OCI-LY7 (cell line): ENCODE measurements at regions not wholly inside any gene's neighbourhood (a gene's known extent, or its start where the extent isn't known, plus 50 kb on each side); places are given as distances from the start of the nearest gene placed in this dataset.

ENCODE experiments used
- EZH2phosphoT487 ChIP-seq: fragments of 200-600 bp; sonication (generic); IDR thresholded peaks from 2 replicates; pipeline ENCODE4 v1.6.1; 2018; ENCODE audit warnings: low read depth, borderline replicate concordance, mild to moderate bottlenecking, mixed run types, antibody characterized with exemption, low read length, moderate library complexity, mixed read lengths
- TF ChIP-seq, protein P1 (sequence below): fragments of 200-600 bp; sonication (generic); conservative IDR thresholded peaks from 2 replicates; pipeline ENCODE4 v1.5.1; 2014; ENCODE audit warnings: mild to moderate bottlenecking, antibody characterized with exemption, low read length, moderate library complexity, mixed read lengths

DNA sequence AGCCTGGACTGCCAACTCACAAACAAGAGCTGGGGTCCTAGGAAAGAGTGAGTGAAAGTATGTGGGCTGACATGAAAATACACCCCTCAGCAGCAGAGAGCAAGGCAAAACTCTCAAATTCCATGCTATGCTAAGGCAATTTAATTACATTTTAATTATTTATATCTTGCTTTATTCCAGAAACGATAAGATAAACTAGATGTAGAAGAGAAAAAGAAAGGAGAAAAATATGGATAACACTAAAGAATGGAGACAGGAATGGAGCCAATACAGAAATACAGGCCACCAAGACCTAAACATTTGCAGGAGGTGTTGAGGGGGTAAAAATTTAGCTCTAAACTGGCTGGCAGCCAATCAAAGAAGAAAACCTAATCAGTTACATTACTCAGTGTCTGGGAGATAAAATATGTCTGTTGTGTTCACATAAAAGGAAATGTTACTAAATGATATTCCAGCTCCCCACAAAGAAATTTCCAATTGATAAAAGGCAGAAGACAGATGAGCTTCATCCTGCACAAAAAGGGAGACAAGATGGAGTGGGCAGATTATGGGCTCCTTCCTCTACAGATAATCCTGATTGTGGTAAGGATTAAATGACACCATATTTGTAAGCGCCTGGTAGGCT is 223.5 kb upstream of the BLID start:
- TF ChIP-seq, protein P1, sequence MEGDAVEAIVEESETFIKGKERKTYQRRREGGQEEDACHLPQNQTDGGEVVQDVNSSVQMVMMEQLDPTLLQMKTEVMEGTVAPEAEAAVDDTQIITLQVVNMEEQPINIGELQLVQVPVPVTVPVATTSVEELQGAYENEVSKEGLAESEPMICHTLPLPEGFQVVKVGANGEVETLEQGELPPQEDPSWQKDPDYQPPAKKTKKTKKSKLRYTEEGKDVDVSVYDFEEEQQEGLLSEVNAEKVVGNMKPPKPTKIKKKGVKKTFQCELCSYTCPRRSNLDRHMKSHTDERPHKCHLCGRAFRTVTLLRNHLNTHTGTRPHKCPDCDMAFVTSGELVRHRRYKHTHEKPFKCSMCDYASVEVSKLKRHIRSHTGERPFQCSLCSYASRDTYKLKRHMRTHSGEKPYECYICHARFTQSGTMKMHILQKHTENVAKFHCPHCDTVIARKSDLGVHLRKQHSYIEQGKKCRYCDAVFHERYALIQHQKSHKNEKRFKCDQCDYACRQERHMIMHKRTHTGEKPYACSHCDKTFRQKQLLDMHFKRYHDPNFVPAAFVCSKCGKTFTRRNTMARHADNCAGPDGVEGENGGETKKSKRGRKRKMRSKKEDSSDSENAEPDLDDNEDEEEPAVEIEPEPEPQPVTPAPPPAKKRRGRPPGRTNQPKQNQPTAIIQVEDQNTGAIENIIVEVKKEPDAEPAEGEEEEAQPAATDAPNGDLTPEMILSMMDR, result no peak
- TF ChIP-seq EZH2phosphoT487, result no peak
